ENCODE measurements at regions not wholly inside any gene's neighbourhood (a gene's known extent, or its start where the extent isn't known, plus 50 kb on each side); places are given as distances from the start of the nearest gene placed in this dataset.
"Not testable (repeated sequence)": the region's sequence is repeated elsewhere in the genome, so short reads cannot be mapped to it uniquely, and the experiment has no call there.

DNA sequence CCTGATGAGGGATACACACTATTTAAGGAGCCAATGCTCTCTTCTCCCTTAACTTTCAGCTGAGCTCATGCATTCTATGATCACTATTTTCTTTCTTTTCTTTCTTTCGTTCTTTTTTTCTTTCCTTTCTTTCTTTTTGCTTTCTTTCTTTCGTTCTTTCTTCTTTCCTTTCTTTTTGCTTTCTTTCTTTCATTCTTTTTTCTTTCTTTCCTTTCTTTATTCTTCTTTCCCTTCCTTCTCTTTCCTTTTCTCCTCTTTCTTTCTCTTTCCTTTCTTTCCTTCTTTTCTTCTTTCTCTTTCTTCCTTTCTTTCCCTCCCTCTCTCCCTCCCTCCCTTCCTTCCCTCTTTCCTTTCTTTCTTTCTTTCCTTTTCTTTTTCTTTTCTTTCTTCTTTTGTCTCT lies 761.2 kb downstream of the SEMA5A start:
- DNase-seq (ENCODE audit: low read depth): no peak

DNA sequence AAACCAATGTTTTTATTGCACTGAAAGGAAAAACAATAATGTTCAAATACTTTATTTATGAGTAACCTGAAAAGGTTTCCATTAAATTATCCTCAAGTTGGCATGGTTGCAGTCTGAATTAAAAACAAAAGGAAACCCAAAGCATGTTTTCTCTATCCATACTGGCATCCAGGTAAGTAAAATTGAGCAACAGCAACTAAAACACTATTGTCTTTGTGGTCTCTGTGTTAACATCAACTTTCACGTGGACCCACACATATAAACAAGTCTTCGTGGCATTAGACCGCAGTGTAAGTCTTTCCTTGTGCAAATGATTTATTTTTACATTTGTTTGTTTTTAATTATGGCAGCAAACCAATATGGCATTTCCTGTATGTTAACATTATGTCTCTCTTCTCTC lies 757.6 kb downstream of the SEMA5A start:
- no peak for DNase-seq (ENCODE audit: low read depth)

DNA sequence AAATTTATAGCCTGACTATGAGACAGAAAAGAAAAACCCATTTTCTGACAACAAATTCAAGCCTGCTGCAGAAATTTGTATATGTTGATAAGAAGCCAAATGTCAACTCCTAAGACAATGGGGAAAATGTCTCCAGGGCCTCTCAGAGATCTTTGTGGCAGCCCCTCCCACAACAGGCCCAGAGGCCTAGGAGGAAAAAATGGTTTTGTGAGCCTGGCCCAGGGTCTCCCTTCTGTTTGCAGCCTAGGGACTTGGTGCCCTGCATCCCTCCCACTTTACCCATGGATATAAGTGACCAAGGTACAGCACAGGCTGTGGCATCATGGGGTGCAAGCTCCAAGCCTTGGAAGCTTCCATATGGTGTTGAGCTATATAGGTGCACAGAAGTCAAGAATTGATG lies 740.2 kb downstream of the SEMA5A start:
- DNase-seq (ENCODE audit: low read depth): no peak

DNA sequence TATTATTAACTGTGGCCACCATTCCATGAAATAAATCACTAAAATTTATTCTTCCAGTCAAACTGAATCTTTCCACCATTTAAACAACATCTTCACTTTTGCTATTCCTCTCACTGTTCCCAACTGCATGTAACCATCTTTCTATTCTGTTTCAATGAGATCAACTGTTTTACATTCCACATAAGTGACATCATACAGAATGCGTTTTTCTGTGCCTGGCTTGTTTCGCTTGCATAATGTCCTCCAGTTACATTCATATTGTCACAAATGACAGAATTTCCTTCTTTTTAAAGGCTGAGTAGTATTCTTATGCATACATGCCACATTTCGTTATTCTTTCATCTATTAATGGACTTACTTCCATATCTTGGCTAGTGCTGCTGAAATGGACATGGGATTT lies 738.2 kb downstream of the SEMA5A start:
- no peak for DNase-seq (ENCODE audit: low read depth)

DNA sequence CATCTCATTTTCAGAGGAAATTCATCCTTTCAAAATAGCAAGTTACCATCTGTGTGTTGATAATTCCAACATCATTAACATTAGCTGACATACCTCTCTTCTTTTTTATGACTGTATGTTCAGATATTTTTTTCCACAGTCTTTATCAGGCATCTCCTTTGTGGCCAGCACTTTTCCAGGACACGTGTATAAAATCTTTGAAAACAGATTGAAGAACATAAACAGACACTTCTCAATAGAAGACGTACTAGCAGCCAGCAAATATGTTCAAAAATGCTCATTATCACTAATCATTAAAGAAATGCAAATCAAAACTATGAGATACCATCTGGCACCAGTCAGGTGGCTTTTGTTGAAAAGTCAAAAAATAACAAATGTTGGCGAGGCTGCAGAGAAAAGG lies 734.3 kb downstream of the SEMA5A start:
- DNase-seq (ENCODE audit: low read depth): no peak

DNA sequence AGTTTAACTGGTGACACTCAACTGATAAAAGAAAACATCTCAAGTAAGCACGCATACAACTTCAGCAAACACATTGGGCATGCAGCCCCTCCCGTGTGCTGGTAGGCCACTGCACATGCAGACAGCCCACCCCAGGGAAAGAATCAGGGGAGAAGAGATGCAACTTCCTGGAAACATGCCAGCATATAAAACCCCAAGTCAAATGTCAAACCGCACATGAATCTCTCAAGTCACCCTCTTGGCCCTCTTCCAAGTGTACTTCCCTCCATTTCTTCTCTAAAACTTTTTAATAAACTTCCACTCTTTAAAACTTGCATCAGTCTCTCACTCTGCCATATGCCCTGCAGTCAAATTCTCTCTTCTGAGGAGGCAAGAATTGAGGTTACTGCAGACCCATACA lies 732.7 kb downstream of the SEMA5A start:
- no peak for DNase-seq (ENCODE audit: low read depth)

DNA sequence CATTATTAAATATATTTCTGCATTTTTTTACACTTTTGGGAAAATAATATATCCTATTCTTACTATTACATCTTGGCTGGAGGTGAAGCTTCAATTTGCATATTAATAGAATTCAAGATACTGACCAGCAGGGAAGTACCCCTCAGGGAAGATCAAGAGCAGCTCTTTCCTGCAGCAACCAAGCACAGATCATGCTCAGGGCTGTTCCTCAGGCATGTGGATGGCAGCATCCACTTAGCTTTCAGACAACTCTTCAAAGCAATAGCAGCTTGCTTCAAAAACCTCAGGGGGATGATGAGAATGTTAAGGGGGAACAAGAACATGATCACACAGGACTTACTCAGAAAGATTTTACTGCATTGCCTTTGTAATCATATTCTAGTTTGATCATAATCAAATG lies 731.8 kb downstream of the SEMA5A start:
- no peak for DNase-seq (ENCODE audit: low read depth)

DNA sequence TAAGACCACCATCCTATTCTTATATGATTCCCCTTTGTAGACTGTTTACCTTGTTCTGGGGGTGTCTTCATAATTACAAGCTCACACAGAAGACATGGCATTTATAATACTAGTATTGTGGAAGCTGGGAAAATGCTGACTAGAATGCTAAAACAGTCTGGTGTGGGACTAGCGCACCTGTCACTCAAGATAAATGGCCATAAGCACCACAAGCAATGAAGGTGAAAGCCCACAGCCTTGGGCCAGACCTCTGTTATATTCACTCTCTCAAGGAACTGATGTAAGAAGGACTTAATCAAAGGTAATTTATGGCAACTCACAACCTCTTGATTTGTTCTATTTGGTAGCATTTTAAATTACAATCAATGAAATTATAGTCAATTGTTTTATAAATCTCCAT lies 721.5 kb downstream of the SEMA5A start:
- DNase-seq (ENCODE audit: low read depth): no peak

DNA sequence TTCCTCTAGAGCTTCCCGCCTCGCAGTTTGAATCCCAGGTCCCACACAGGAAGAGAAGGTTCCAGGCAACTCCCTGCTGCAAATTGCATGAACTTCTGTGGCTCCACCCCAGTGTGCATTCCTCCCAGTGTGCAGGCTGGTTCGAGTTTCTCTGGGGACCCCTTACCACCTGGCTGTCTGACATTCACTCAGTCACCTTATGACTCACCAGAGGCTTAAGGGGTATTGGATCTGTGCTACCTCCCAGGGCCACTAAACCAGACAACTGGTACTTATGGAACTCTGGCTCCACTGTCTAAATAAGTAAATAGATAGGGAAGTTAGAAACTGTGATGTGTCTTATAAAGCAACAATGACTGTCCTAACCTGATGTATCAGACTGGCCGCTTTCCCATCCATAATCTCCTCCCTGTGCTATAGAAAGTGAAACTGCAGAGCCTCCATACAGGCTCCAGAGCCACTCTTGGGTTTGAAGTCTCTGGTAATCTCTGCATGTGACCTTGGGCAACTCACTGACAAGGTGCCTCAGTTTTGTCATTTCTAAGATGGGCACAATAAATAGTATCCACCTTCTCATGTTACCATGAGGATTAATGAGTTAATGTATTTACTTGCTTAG lies 720.6 kb downstream of the SEMA5A start:
- DNase-seq (ENCODE audit: low read depth): no peak

DNA sequence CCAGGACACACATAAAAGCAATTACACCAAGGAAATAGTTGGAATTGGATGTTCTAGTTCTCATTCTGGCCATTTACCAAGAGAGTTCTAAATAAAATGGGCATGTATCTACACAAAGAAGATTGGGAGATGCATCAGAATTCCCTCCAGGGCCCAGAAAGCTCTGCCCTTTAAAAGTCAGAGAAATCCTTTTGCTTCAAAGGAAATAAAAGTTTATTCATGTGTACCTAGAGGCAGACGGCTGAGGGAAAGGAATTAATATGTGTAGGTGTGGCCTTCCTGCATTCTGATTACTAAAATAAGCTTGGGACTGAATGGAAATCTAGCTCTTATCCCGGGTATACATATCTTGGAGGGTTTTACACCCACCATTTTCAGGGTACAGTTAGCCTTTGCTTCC lies 719.4 kb downstream of the SEMA5A start:
- DNase-seq (ENCODE audit: low read depth): no peak

DNA sequence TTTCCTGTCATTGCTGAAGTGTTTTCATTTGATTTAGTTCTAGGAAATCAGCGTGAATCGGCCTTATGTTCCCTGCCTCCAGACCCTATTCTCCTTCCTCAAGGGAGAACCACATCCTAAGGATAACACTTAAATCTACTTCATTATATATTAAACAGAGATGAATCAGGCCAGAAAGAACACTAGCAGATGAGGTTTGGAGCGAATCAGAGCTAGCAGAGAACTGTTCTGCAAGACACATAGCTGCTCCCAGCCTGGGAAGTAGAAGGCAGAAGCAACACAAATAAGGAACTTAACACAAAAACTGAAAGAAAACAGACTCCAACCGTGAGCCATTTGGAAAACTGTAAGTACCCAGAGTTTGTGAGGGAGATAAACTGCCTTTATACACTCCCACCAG lies 718.2 kb downstream of the SEMA5A start:
- no peak for DNase-seq (ENCODE audit: low read depth)

DNA sequence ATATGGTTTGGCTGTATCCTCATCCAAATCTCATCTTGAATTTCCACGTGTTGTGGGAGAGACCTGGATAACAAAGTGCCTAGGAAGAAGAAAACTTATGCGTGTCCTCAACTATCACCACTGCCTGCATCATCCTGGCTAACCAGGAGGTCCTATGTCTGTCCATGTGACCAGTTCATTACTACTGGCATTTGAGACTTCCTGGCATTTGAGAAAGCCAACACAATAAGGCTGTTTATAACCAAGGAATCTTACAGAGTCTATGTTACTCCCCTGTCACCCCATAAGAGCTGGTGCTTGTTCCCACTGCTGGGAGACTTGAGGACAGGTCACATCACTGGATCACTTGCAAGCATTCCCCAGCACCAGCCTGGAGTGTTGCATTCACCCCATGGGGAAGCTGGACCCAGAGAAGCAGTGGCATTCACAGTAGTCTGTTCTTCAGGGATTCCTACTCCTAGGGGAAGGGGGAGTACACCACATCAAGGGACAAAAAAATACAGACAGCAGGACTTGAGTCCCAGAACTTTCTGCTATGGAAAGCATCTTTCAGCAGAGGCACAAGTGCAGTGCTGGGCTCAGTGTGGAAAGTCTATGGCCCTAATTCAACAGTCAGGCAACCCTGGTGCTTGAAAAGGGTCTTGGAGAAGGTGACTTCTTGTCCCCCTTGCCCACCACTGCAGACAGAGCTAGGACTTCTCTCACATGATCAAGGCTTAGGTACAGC lies 717.1 kb downstream of the SEMA5A start:
- DNase-seq (ENCODE audit: low read depth): no peak

DNA sequence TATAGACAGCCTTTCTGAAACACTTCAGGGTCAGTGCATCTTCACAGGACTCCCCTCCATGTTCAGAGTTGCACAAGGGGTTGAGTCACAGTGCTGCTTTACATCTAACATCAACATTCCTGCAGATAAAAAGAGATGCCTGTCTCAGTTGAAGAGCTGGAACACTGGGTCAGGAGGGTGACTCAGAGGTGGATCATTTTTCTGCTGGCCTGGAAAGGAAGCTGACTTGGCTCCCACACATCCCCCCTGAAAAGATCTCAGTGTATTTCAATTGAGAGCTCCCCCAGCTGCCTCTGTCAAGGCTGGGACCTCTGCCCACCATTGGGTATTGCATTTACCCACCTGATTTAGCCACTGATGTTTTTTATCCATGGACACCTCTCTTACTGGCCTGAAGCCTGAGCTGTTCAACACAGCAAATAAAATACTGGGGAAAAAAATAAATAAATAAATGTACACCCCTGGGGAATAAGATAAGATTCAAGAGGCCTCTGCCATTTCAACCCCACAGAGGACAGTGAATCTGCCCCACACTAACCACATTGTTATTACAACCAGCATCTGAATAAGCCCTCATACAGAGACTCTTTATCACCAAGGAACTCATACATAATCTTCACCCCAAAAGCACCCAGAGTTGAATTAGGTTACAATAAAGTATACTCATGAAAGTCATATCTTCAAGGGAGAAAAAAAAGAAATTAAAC lies 716.4 kb downstream of the SEMA5A start:
- DNase-seq (ENCODE audit: low read depth): no peak

DNA sequence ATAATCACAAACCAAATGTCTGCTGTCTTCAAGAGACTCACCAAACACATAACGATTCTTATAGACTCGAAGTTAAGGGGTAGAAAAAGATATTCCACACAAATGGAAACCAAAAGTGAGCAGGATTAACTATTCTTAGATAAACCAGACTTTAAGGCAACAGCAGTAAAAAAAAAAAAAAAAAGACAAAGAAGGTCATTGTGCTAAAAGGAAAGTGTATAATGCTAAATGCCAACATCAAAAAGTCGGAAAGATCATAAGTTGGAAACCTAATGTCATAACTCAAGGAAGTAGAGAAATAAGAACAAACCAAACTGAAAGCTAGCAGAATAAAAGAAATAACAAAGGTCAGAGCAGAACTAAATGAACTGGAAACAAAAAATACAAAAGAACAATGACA lies 714.6 kb downstream of the SEMA5A start:
- DNase-seq (ENCODE audit: low read depth): no peak

DNA sequence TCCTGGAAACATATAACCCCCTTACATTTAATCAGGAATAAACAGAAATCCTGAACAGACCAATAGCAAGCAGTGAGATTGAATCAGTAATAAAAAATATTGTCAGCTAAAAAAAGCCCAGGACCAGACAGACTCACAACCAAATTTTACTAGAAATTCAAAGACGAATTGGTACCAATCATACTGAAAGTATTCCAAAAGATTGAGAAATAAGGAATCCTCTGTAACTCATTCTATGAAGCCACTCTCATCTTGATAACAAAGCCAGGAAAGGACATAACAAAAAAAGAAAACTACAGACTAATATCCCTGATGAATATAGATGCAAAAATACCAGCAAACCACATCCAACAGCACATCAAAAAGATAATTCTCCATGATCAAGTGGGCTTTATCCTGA lies 714.0 kb downstream of the SEMA5A start:
- no peak for DNase-seq (ENCODE audit: low read depth)

DNA sequence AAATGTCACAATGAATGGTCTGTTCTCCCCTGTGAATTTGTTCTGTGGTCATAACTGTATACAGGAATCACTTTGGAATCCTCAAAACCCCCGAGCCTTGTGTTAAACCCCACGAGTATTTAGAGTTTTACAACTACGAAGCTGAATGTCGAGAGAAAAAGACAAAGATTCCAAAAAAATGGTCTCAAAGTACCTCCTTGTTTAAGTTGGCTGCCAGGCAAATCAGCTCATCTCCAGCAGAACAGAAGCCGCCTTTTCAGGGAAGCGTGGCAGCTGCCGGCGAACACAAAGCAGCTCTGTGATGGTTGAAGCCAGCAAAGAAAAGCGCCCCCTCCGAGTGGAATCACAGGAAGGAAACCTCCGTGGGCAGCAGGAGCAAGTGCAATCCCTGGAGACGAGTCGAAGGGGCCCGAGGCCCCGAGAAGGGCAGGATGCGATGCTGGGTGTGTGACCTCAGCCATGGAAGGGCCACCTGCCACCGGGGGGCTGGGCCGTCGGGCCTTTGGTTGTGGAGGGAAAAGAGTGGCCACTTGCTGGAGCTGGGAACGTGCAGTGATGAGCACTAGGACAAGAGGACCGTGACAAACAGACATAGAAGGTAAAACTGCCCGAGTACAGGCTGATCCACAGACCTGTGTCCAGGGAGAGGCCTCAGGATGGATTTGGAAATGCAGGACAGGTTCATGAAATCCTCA lies 706.4 kb downstream of the SEMA5A start:
- no peak for DNase-seq (ENCODE audit: low read depth)

DNA sequence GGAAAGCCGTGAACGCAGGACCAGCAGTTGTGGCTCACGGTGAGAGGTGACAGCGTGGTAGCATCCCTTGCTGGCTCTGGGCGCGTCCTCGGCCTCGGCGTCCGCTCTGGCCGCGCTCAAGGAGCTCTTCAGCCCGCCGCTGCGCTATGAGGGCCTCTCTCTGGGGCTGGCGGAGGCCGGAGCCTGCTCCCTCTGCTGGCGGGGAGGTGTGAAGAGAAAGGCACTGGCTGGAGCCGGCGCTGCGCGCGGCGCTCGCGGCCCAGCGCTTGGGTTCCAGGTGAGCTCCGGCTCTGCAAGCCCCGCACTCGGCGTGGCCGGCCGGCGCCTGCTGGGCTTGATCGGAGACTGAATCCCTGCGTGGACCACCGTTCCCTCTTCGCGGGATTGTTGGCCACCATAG lies 705.6 kb downstream of the SEMA5A start:
- DNase-seq (ENCODE audit: low read depth): no peak

DNA sequence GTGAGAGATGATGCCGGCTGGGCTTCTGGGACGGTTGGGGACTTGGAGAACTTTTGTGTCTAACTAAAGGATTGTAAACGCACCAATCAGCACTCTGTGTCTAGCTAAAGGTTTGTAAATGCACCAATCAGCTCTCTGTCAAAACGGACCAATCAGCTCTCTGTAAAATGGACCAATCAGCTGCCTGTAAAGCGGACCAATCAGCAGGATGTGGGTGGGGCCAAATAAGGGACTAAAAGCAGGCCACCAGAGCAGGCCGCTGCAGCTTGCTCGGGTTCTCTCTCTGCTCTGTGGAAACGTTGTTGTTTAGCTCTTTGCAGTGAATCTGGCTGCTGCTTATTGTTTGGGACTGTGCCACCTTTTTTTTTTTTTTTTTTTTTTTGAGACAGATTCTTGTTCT lies 705.1 kb downstream of the SEMA5A start:
- DNase-seq (ENCODE audit: low read depth): not testable (repeated sequence)

DNA sequence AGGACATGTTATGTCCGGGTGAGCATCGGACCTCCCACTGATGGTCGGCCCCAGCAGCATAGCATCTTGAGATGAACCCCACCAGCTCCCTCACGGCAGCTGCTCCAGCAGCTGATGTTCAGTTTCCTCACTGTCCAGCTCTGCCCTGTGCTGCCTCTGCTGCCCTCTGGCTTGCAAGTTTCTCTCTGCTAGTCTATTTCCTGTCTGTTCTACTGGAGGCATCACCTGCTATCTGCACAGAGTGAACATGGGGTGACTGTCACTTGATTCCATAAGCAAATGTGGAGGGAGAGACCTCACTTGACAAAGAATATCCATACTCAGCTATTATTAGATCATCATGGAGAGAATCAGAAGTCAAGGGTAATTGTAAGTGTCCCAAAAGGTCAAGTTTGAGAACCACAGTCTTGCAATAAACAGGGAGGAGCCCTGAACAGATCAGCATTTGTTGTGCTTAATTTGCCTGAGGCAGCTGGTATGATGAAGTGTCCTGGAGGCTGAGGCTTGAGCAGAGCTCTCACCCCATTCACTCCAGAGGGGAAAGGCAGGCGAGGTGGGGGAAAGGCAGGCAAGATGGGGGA lies 702.8 kb downstream of the SEMA5A start:
- no peak for DNase-seq (ENCODE audit: low read depth)

DNA sequence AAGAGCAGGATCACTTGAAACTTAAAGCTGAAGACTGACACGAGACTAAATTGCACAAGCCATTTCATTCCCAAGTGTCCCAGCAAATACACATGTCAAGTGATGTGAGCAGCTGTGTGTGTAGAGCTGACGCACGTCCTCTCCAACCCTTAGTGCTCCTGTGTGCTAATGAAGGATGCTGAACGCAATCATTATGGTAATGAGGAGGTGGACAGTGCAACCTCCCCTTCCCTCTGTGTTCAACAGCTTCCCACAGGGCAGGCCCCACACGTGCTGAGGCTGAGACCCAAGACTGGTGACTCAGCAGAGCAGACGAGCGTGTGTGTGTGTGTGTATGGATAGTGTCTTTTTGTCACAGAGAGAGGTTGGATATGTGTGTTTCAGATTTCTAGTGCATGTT lies 702.1 kb downstream of the SEMA5A start:
- DNase-seq (ENCODE audit: low read depth): peak; percentile 53

DNA sequence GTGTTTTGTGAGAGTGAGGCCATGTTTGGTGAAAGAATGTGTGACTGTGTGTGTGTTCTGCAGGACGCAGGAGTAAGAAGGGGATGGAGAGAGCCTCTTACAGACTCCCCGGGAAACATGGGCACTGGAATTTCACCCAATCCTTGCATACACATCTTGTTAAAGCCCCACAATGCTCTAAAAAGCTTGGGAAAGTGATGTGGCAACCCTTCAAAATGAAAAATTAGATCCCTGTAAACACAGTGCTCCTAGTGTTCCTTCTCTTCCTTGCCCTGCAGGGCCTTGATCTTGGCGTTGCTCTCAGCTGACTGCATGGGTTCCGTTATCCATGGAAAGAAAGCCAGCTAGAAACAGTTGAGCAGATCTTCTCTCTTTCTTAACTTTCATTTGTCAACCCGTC lies 701.7 kb downstream of the SEMA5A start:
- no peak for DNase-seq (ENCODE audit: low read depth)

DNA sequence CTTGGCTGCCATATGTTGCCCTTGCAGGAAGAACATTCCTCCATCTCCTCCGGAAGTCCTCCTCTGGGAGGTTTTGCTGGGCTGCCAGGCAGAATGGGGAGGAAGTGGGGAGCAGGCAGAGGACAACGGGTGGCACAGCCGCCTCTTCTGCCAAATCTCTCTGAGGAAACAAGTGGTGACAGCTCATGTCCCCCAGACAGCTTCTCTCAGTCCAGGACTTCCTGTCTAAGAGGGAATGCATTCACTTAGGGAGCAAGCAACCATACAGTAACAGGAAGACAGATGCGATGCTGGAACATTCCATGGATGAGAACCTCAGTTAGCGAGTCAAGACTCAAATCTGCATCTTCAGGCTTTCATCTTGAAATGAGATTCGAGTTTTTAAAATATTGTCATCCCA lies 701.0 kb downstream of the SEMA5A start:
- no peak for DNase-seq (ENCODE audit: low read depth)
